Fibroblast of upper back skin (primary cell): ENCODE measurements at regions not wholly inside any gene's neighbourhood (a gene's known extent, or its start where the extent isn't known, plus 50 kb on each side); places are given as distances from the start of the nearest gene placed in this dataset.
"Not testable (repeated sequence)": the region's sequence is repeated elsewhere in the genome, so short reads cannot be mapped to it uniquely, and the experiment has no call there.

ENCODE experiments used
- DNase-seq: peaks from one replicate; pipeline ENCODE4 v3.0.0-alpha.2; 2013

DNA sequence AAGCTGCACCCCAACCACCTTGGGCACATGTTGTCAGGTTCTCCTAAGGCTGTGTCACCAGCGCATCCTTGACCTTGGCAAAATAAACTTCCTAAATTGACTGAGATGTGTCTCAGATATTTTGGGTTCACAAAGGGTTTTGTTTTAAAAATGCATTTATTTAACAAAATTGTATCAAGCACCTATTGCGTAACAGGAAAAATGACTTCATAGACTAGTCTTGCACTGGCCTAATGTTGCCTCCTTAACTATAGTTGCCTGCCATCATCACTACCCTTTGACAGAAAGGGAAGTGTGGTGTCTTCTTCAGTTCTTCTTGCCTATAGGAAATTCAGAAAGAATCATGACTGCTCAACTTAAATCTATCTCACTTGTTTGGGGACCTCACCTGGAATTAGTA, 374.2 kb downstream of the SH2D1A start:
- no peak for DNase-seq

DNA sequence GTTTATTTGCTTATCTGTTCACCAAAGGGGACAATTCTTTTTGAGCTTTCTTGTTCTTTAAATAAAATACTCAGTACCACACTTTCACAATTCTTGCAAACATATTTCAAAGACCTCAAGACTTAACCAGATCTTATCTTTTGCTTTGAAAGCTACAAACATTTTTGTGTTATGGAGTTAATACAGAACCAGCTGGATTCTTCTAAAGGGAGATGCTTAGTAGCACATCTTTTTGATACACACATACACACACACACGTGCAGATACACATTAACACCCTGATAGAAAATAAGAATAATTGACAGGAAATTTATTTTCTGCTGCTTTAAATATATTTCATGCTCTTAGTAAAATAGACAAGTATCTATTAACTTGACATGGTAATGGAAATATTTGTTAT, 379.1 kb downstream of the SH2D1A start:
- DNase-seq: no peak

GRCh38 chrX:124726292-124726691, 379.9 kb downstream of the SH2D1A start:
- no peak for DNase-seq

DNA sequence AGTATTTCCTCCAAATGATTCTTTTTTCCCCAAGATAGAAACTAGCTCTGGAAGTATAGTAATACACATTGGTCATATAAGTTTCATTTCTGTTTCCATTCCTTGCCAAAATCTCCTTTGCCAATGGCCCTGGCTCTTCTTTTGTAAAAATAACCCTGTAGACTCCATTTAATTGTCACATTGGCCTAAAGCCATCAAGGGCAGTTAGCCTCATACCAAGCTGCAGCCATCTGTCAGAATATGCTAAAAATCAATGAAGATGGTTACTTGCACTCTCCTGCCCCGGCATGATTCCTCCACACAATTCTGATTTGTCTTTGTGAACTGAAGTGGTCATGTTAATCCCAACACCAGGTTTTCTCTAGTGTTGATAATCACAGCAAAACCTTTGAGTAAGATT, 380.5 kb downstream of the SH2D1A start:
- no peak for DNase-seq

GRCh38 chrX:124736553-124737270, 390.3 kb downstream of the SH2D1A start:
- no peak for DNase-seq

DNA sequence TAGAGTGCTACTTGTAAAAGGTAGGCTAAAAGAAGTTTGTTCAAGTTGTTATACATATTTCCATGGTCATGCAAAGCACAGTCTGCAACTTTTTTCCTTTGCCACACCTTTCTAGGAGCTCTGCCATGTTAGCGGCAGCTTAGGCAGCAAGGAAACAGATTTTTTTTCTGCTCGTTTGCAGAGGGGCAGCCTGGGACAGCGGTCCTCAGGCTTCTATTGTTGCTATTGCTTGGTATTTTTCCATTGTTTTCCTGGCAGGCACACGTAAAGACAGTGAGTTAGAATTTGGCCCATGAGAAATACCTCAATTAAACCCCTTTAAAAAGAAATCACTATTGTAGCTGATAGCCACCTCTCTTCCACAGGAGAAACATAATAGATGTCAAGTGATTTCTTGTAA, 391.4 kb downstream of the SH2D1A start:
- no peak for DNase-seq

DNA sequence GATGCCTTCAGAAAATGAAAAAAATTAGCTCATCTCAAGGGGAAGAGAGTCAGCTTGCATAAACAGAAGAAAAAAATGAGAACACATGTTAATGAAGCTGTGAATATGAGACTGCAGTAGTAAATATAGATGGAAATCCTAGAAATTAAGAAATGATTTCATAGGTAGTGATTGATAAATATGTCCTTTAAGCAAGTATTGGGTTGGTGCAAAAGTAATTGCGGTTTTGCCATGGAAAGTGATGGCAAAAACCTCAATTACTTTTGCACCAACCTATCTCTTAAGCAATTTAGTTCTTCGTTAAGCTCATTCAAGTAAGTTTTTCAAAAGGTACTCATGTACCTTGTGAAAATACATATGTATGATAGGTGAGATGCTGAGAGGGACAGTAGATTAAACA, 400.9 kb downstream of the SH2D1A start:
- no peak for DNase-seq

- no peak for DNase-seq
These were observed 418.0 kb downstream of the SH2D1A start for GRCh38 chrX:124764354-124764753.

- DNase-seq: no peak
These were observed 422.8 kb downstream of the SH2D1A start for GRCh38 chrX:124769166-124769565.

DNA sequence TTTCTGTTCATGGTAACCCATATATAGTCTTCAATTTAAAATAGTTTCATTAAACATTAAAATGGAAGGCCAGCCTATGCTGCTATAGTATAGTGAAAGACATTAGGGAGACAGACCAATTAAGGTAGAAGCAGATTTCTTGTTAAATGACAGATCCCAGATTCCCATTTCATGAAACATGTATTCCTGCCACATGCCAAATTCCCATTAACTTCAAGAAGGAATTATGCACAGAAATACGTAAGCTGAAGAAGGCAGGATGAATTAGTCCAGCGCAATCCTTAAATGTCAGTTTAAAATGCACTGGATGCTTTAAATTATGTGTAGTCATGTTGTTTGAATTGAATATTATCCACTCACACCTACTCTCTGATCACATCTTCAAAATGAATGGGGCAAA, 424.9 kb downstream of the SH2D1A start:
- DNase-seq: no peak

- DNase-seq: not testable (repeated sequence)
These were observed 441.9 kb downstream of the SH2D1A start for GRCh38 chrX:124788253-124788652.

GRCh38 chrX:124789874-124790273, 443.5 kb downstream of the SH2D1A start:
- not testable (repeated sequence) for DNase-seq

DNA sequence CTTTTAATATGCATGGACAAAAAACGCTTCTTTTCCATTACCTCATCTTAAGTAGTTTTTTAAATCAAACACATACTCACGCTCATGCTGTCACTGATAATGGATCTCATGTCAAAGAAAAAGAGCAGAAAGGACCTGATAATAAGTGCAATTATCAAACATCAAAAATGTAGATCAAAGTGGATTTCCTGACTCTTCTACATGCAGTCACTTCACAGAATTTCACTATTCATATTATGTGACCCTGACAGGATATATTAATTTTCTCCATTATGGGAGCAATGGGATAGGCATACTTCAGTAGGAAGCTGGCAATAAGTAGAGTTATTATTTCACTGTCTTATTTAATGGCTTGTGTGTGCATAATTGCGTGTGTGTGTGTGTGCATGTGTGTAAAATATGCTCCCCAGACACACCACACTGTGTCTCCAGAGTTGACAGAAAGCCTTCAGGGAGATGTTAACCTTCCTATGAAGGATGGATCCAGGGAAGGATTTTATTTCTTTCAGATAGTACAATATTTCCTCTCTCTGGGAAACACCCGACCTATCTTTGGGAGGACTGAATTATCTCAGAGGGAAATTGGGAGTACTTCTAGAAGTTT, 445.2 kb downstream of the SH2D1A start:
- no peak for DNase-seq

DNA sequence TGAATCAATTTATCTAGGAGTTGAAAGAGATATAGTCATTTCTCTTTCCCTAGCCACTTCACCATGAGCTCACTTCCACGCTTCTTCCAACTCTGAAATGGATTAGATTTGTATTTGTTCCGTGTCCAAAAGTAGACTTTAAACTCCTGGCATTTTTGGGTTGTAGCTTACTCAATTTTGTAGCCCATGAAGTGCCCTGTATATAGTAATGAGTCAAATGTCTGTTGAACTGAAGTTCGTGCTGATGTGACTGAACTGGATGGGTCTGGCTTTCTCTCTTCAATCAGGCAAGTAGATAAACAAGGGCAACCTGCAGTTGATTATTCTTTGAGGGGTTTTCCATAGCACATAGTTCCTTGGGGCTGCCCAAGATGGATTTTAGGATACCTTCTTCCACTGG, 450.6 kb downstream of the SH2D1A start:
- no peak for DNase-seq

GRCh38 chrX:124804962-124805361, 458.6 kb downstream of the SH2D1A start:
- no peak for DNase-seq

DNA sequence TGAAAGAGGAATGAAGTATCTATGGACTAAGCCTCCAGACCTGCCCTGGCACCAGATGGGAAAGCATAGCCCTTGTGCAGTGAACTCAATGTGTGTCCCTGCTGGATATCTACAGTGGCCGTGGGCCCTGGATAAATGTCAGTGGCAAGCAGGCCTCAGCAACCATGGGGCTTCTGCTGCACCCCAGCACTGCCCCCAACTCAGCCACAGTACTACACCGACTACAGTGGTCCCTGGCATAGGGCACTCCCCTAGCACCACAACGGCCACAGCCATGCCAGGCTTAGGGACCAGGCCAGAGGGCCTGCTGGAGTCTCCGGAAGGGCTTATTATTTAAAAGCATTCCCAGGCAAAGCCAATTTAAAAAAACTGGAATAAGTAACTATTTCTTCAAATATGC, 459.1 kb downstream of the SH2D1A start:
- DNase-seq: no peak

- DNase-seq: no peak
These were observed 467.7 kb downstream of the SH2D1A start for GRCh38 chrX:124814106-124814505.

GRCh38 chrX:124818033-124818432, 471.7 kb downstream of the SH2D1A start:
- DNase-seq: no peak

DNA sequence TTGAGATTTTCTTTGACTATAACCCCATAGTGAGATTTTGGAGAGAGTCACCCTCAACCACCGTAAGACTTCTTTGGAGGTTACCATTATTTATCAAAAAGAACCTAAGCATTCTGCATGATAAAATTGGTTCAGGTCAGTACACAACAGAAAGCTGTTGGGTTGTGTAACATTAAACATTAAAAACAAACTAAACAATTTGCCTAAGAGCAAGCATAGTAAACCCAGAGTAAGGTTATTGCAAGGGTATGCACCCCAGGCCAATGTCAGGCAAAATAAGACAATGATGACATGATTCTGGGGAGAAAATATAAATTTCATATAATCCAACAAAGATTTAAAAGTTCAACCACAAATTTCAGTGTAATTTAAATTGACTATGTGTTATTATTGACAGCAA, 472.4 kb downstream of the SH2D1A start:
- no peak for DNase-seq

DNA sequence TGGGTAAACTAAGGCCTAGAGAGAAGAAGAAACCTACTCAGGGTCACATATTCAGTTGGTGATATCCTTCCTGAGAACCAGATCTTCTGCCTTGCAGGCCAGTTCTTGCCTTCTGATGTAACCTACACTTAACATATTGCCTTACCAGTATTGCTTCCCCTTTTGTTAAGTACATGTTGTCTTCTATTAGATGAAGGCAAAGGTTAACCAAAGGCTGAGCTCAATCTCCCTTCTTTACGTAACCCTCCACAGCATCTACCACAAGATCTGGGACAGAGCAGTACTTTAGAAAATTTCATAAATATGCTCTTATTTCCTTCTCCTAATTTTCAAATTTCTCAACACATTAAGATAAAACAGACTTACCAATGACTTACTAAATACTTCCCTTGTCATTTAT, 474.4 kb downstream of the SH2D1A start:
- no peak for DNase-seq

- DNase-seq: no peak
These were observed 481.0 kb downstream of the SH2D1A start for GRCh38 chrX:124827258-124827845.

DNA sequence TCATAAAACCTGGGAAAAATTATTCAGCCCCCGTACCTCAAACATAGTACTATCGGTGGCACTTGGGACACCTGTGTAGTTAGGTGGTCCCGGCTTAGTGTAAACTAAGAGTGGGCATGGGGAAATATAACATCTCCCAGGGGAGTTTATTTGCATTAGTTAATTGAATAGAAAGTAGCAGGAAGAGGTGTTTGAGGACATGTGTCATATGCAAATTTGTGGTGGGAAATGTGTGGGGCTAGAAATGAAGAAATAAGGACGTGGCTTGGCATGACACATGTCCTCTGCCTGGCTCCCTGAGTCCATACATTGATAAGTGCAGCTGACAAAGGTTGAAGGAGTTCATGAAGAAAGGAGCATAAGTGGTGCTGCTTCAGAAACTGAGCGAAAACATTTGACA, 483.6 kb downstream of the SH2D1A start:
- no peak for DNase-seq

DNA sequence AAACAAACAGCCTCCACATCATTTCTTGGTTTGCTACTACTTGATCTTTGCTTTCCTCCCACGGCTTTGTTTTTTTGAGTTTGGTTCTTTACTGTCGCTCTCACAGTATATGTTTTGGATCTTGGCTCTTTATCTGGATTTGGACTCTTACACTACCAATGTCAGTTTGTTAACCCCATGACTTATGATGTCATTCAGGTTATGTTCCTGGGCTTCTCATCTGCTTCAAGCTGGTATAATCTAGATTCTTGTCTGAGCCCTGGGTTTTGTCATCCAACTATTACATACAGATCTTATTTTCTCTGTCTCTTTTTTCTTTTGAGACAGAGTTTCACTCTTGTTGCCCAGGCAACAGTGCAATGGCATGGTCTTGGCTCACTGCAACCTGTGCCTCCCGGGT, 482.9 kb upstream of the TEX13C start:
- DNase-seq: no peak

DNA sequence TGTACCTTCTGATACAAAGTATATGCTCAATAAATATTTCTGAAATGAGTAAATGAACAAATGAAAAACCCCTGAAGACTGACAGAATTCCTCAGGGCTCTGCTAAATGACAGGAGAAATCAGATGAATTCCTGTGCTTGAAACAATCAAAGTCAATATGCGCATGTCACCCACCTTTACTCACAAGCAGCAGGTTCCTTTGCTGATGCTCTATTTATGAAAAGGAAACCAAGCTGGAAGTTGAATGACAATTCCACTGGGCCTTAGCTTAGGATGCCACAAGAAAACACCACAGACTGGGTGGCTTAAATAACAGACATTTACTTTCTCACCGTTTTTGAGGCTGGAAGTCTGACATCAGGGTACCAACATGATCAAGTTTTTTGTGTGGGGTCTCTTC, 477.5 kb upstream of the TEX13C start:
- DNase-seq: no peak

GRCh38 chrX:124860736-124861135, 458.9 kb upstream of the TEX13C start:
- DNase-seq: no peak
